ENCODE measurements at regions not wholly inside any gene's neighbourhood (a gene's known extent, or its start where the extent isn't known, plus 50 kb on each side); places are given as distances from the start of the nearest gene placed in this dataset.

GRCh38 chr2:64750817-64751285, 97.1 kb upstream of the SERTAD2 start:
- Histone ChIP-seq H3K4me3 (replicated peaks in 1 of 3; ENCODE audit: insufficient read depth in 1 of 3, low read depth in 1 of 3, low read length in 3 of 3) (peak overlapping the region; percentile 74 to 96 (median 87)), H2AFZ (ENCODE audit: low read depth, low read length) (peak overlapping the region; percentile 98), H3K27me3 (ENCODE audit: control insufficient read depth in 2 of 2, insufficient read depth in 2 of 2, low read length in 2 of 2) (no peaks in the 10 kb centered on the region), H4K20me1 (replicated peaks; ENCODE audit: control insufficient read depth, extremely low read depth, insufficient read depth, low read length) (no peaks in the 10 kb centered on the region), H3K9me1 (replicated peaks; ENCODE audit: control insufficient read depth, extremely low read depth, insufficient read depth, low read length) (no peaks in the 10 kb centered on the region), H3K79me2 (ENCODE audit: control insufficient read depth, insufficient read depth, low read length) (peaks cover 2% of the 10 kb centered on the region), H3K36me3 (ENCODE audit: control insufficient read depth in 2 of 2, extremely low read depth in 1 of 2, insufficient read depth in 2 of 2, low read length in 2 of 2) (no peaks in the 10 kb centered on the region), H3K27ac (ENCODE audit: insufficient read depth, low read depth, low read length) (peak overlapping the region; percentile 83), H3K4me2 (ENCODE audit: insufficient read depth, low read length) (peak overlapping the region; percentile 97), H3K9ac (replicated peaks; ENCODE audit: extremely low read depth, insufficient read depth, low read length) (peak overlapping the region; percentile 83), H3K9me3 (replicated peaks; ENCODE audit: control insufficient read depth, insufficient read depth, low read length) (no peaks in the 10 kb centered on the region), H3K4me1 (ENCODE audit: control insufficient read depth, extremely low read depth, insufficient read depth, low read length) (peaks cover 17% of the 10 kb centered on the region)
- intact Hi-C loops (cut with micrococcal nuclease) = loop anchor here (1.0 to 5.0 kb wide), 16 partner anchors 16 to 687 kb away; partner anchors contain the start of genes AFTPH and SERTAD2
- FAIRE-seq (peak; percentile 84), DNase-seq (ENCODE audit: low read depth, low spot score) (peak; percentile 100)
- TF ChIP-seq POLR2A (IDR thresholded peaks at IDR 0.05; ENCODE audit: low read depth, low read length) = peak; percentile 95
- peak; percentile 26 for TF ChIP-seq JUN (IDR thresholded peaks at IDR 0.05; ENCODE audit: borderline replicate concordance, insufficient read depth, insufficient read length, low read depth)
- TF ChIP-seq EZH2 (IDR thresholded peaks at IDR 0.05; ENCODE audit: borderline replicate concordance, low read depth, low read length, severe bottlenecking) = no peak
- peak; percentile 86 for TF ChIP-seq POLR2AphosphoS5 (IDR thresholded peaks at IDR 0.05; ENCODE audit: insufficient read depth, low read depth, low read length)
- peak; percentile 56 for TF ChIP-seq FOS (IDR thresholded peaks at IDR 0.05; ENCODE audit: borderline replicate concordance, insufficient read depth, low read length)
- no TSS peak for BruUV-seq (replicated peaks)
- dilution Hi-C loops (cut with MboI; ENCODE audit: extremely low pct_ligation_motif_present, low sequenced_read_pairs) = no loop called here
- ChIA-PET POLR2A (interaction anchor here (0.7 to 3.7 kb wide), 15 partner anchors 9 to 152 kb away, joined by 3 to 62 read pairs (median 5); partner anchors contain the start of gene SERTAD2), CTCF (interaction anchor here (0.6 to 7.6 kb wide), 40 partner anchors 9 to 239 kb away, joined by 3 to 86 read pairs (median 4); partner anchors contain the start of gene SERTAD2)

Data from endothelial cell of umbilical vein (primary cell).